Vagina (tissue), 2 donors: ENCODE measurements at regions not wholly inside any gene's neighbourhood (a gene's known extent, or its start where the extent isn't known, plus 50 kb on each side); places are given as distances from the start of the nearest gene placed in this dataset.

ENCODE experiments used
- POLR2A ChIP-seq, 2 donors: fragments of 450-650 bp; IDR thresholded peaks; one replicate each; pipeline ENCODE4 v1.6.1; 2017; ENCODE audit warnings: antibody characterized with exemption in 2 of 2, mild to moderate bottlenecking in 2 of 2, moderate library complexity in 2 of 2
- POLR2AphosphoS5 ChIP-seq, 2 donors: sonication (generic); formaldehyde crosslinking; IDR thresholded peaks; one replicate each; pipeline ENCODE4 v1.9.0; 2017; ENCODE audit warnings: antibody characterized with exemption in 2 of 2, mild to moderate bottlenecking in 2 of 2, low read depth in 1 of 2; ENCODE audit not compliant: insufficient read depth in 1 of 2
- TF ChIP-seq, protein P1 (sequence below), 3 experiments: fragments of 450-650 bp in 2 of 3; fragments of 200-600 bp in 1 of 3; sonication (generic) in 1 of 3; IDR thresholded peaks; one replicate each; pipeline ENCODE4 v1.5.1; 2017 to 2019; ENCODE audit warnings: antibody characterized with exemption in 3 of 3, mild to moderate bottlenecking in 2 of 3, moderate library complexity in 2 of 3

DNA sequence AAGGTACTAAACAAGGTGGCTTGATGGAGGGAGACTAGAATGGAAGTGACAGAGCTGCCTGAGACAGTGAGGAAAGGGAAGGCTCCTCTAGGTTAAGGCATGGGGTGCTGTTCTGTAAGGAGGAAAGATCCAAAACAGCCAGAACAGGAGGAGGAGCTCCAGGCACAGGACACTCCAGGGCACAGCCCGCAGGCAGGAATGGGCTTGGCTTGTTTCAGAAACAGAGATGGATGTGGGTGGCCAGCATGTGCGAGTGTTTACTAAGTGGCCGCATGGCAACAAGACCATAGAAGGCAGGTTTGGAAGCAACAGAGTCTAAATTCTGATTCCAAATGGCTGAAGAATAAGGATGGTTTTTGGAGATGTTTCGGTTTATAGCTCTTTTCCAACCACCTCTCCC, 889.1 kb downstream of the AACS start:
- TF ChIP-seq, protein P1, sequence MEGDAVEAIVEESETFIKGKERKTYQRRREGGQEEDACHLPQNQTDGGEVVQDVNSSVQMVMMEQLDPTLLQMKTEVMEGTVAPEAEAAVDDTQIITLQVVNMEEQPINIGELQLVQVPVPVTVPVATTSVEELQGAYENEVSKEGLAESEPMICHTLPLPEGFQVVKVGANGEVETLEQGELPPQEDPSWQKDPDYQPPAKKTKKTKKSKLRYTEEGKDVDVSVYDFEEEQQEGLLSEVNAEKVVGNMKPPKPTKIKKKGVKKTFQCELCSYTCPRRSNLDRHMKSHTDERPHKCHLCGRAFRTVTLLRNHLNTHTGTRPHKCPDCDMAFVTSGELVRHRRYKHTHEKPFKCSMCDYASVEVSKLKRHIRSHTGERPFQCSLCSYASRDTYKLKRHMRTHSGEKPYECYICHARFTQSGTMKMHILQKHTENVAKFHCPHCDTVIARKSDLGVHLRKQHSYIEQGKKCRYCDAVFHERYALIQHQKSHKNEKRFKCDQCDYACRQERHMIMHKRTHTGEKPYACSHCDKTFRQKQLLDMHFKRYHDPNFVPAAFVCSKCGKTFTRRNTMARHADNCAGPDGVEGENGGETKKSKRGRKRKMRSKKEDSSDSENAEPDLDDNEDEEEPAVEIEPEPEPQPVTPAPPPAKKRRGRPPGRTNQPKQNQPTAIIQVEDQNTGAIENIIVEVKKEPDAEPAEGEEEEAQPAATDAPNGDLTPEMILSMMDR (IDR thresholded peaks at IDR 0.05): no peak
- TF ChIP-seq POLR2A (IDR thresholded peaks at IDR 0.05) (no peak), POLR2AphosphoS5 (IDR thresholded peaks at IDR 0.05; ENCODE audit: insufficient read depth in 1 of 2, low read depth in 1 of 2) (no peak)
